Neural cell (in vitro differentiated cells): ENCODE measurements at regions not wholly inside any gene's neighbourhood (a gene's known extent, or its start where the extent isn't known, plus 50 kb on each side); places are given as distances from the start of the nearest gene placed in this dataset.

Experiments
- EP300 ChIP-seq: fragments of 450-650 bp; conservative IDR thresholded peaks from 2 replicates; pipeline ENCODE4 v1.6.1; 2014; ENCODE audit warnings: antibody characterized with exemption, mild to moderate bottlenecking, moderate library complexity; ENCODE audit not compliant: poor library complexity, severe bottlenecking
- EZH2 ChIP-seq: fragments of 200-600, 300-800 bp; shearing (Covaris generic), sonication (generic); IDR thresholded peaks from 2 replicates; pipeline ENCODE4 v1.6.1; 2014; ENCODE audit warnings: antibody characterized with exemption, low read length, borderline replicate concordance, mild to moderate bottlenecking; ENCODE audit not compliant: insufficient read depth, poor library complexity, severe bottlenecking
- TAF1 ChIP-seq: IDR thresholded peaks from 2 replicates; pipeline ENCODE4 v1.6.1; 2012; ENCODE audit warnings: low read depth
- TF ChIP-seq, protein P1 (sequence below): fragments of 450-650 bp; IDR thresholded peaks from 2 replicates; pipeline ENCODE4 v1.5.1; 2014; ENCODE audit warnings: antibody characterized with exemption, mild to moderate bottlenecking, moderate library complexity; ENCODE audit not compliant: poor library complexity, severe bottlenecking

DNA sequence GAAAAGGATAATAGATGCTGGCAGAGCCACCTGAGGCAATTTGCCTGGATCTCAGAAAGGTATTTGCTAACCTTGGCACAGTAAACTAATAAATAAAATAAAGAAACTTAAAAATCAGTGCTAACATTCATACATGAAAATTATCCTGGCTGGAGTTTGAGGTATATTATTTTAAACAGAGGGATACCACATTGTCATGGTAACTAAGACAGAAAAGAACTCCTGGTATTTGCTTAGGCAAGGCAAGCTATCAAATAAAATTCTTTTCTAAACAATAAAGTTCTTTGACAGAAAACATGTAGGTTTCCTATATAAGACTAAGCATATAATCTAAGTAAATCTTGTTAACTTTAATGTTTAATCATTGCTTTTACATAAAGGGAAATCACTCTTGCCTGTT lies 218.8 kb downstream of the MAGEB17 start:
- TF ChIP-seq EP300, result no peak
- no peak for TF ChIP-seq EZH2
- TF ChIP-seq, protein P1, sequence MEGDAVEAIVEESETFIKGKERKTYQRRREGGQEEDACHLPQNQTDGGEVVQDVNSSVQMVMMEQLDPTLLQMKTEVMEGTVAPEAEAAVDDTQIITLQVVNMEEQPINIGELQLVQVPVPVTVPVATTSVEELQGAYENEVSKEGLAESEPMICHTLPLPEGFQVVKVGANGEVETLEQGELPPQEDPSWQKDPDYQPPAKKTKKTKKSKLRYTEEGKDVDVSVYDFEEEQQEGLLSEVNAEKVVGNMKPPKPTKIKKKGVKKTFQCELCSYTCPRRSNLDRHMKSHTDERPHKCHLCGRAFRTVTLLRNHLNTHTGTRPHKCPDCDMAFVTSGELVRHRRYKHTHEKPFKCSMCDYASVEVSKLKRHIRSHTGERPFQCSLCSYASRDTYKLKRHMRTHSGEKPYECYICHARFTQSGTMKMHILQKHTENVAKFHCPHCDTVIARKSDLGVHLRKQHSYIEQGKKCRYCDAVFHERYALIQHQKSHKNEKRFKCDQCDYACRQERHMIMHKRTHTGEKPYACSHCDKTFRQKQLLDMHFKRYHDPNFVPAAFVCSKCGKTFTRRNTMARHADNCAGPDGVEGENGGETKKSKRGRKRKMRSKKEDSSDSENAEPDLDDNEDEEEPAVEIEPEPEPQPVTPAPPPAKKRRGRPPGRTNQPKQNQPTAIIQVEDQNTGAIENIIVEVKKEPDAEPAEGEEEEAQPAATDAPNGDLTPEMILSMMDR, result no peak
- no peak for TF ChIP-seq TAF1
